ES-I3 (cell line): ENCODE measurements at regions not wholly inside any gene's neighbourhood (a gene's known extent, or its start where the extent isn't known, plus 50 kb on each side); places are given as distances from the start of the nearest gene placed in this dataset.

Experiments used
- H3K36me3 ChIP-seq: 2 replicates; pipeline ENCODE4 v1.6.1; 2013; ENCODE audit warnings: mild to moderate bottlenecking, low read length, control low read depth, moderate library complexity; ENCODE audit not compliant: insufficient read depth
- H3K4me1 ChIP-seq: 2 replicates; pipeline ENCODE4 v1.6.1; 2013; ENCODE audit warnings: mild to moderate bottlenecking, control low read depth, low read length; ENCODE audit not compliant: insufficient read depth
- H3K9ac ChIP-seq: 2 replicates; pipeline ENCODE4 v1.6.1; 2013; ENCODE audit warnings: low read depth, mild to moderate bottlenecking, low read length, moderate library complexity
- H3K9me3 ChIP-seq: 2 replicates; pipeline ENCODE4 v1.6.1; 2013; ENCODE audit warnings: mild to moderate bottlenecking, low read length, moderate library complexity; ENCODE audit not compliant: control insufficient read depth, insufficient read depth

GRCh38 chr4:36467670-36468069, 186.3 kb downstream of the DTHD1 start:
- peaks cover 5% of the 10 kb centered on the region; the same call in 1 of the 2 replicates for H3K4me1 ChIP-seq
- H3K9ac ChIP-seq = no peak overlapping the region
- H3K9me3 ChIP-seq = no peaks in the 10 kb centered on the region
- H3K36me3 ChIP-seq = no peaks in the 10 kb centered on the region

GRCh38 chr4:36471903-36472302, 190.5 kb downstream of the DTHD1 start:
- no peak overlapping the region for H3K9ac ChIP-seq
- H3K9me3 ChIP-seq = no peaks in the 10 kb centered on the region
- H3K36me3 ChIP-seq = no peaks in the 10 kb centered on the region
- H3K4me1 ChIP-seq = peaks cover 3% of the 10 kb centered on the region; the same call in 1 of the 2 replicates

- H3K4me1 ChIP-seq = no peaks in the 10 kb centered on the region
- no peaks in the 10 kb centered on the region for H3K9me3 ChIP-seq
- no peaks in the 10 kb centered on the region for H3K36me3 ChIP-seq
- no peak overlapping the region for H3K9ac ChIP-seq
Observed at GRCh38 chr4:36476135-36476534, 194.7 kb downstream of the DTHD1 start.

GRCh38 chr4:36477861-36478260, 196.4 kb downstream of the DTHD1 start:
- Histone ChIP-seq H3K36me3 (no peaks in the 10 kb centered on the region), H3K9ac (no peak overlapping the region), H3K9me3 (no peaks in the 10 kb centered on the region), H3K4me1 (no peaks in the 10 kb centered on the region)

- Histone ChIP-seq H3K36me3 (no peaks in the 10 kb centered on the region), H3K9me3 (no peaks in the 10 kb centered on the region), H3K9ac (no peak overlapping the region), H3K4me1 (no peaks in the 10 kb centered on the region)
Observed at GRCh38 chr4:36485885-36486284, 204.5 kb downstream of the DTHD1 start.

GRCh38 chr4:36489798-36490197, 208.4 kb downstream of the DTHD1 start:
- Histone ChIP-seq H3K9ac (no peak overlapping the region), H3K4me1 (no peaks in the 10 kb centered on the region), H3K9me3 (no peaks in the 10 kb centered on the region), H3K36me3 (no peaks in the 10 kb centered on the region)

- Histone ChIP-seq H3K9ac (no peak overlapping the region), H3K9me3 (no peaks in the 10 kb centered on the region), H3K4me1 (no peaks in the 10 kb centered on the region), H3K36me3 (no peaks in the 10 kb centered on the region)
Observed at GRCh38 chr4:36492041-36492440, 210.6 kb downstream of the DTHD1 start.

GRCh38 chr4:36492590-36492989, 211.2 kb downstream of the DTHD1 start:
- Histone ChIP-seq H3K4me1 (no peaks in the 10 kb centered on the region), H3K9ac (no peak overlapping the region), H3K36me3 (no peaks in the 10 kb centered on the region), H3K9me3 (no peaks in the 10 kb centered on the region)

GRCh38 chr4:36493251-36493650, 211.8 kb downstream of the DTHD1 start:
- Histone ChIP-seq H3K9ac (no peak overlapping the region), H3K36me3 (no peaks in the 10 kb centered on the region), H3K9me3 (no peaks in the 10 kb centered on the region), H3K4me1 (no peaks in the 10 kb centered on the region)

GRCh38 chr4:36494016-36494415, 212.6 kb downstream of the DTHD1 start:
- Histone ChIP-seq H3K9ac (no peak overlapping the region), H3K4me1 (no peaks in the 10 kb centered on the region), H3K9me3 (no peaks in the 10 kb centered on the region), H3K36me3 (no peaks in the 10 kb centered on the region)

- Histone ChIP-seq H3K36me3 (no peaks in the 10 kb centered on the region), H3K4me1 (no peaks in the 10 kb centered on the region), H3K9me3 (no peaks in the 10 kb centered on the region), H3K9ac (no peak overlapping the region)
Observed at GRCh38 chr4:36494747-36495146, 213.3 kb downstream of the DTHD1 start.

GRCh38 chr4:36502350-36502749, 220.9 kb downstream of the DTHD1 start:
- no peaks in the 10 kb centered on the region for H3K9me3 ChIP-seq
- H3K36me3 ChIP-seq = no peaks in the 10 kb centered on the region
- H3K9ac ChIP-seq = no peak overlapping the region
- no peaks in the 10 kb centered on the region for H3K4me1 ChIP-seq

- Histone ChIP-seq H3K9ac (no peak overlapping the region), H3K4me1 (no peaks in the 10 kb centered on the region; the same call in 1 of the 2 replicates), H3K36me3 (no peaks in the 10 kb centered on the region), H3K9me3 (no peaks in the 10 kb centered on the region)
Observed at GRCh38 chr4:36508394-36508793, 227.0 kb downstream of the DTHD1 start.

- Histone ChIP-seq H3K4me1 (no peaks in the 10 kb centered on the region; the same call in 1 of the 2 replicates), H3K9me3 (no peaks in the 10 kb centered on the region), H3K9ac (no peak overlapping the region), H3K36me3 (no peaks in the 10 kb centered on the region)
Observed at GRCh38 chr4:36509845-36510244, 228.4 kb downstream of the DTHD1 start.

- Histone ChIP-seq H3K4me1 (no peaks in the 10 kb centered on the region; the same call in 1 of the 2 replicates), H3K36me3 (no peaks in the 10 kb centered on the region), H3K9me3 (no peaks in the 10 kb centered on the region), H3K9ac (no peak overlapping the region)
Observed at GRCh38 chr4:36511785-36512184, 230.4 kb downstream of the DTHD1 start.

GRCh38 chr4:36516522-36517095, 235.2 kb downstream of the DTHD1 start:
- no peaks in the 10 kb centered on the region for H3K4me1 ChIP-seq
- H3K36me3 ChIP-seq = no peaks in the 10 kb centered on the region
- no peak overlapping the region for H3K9ac ChIP-seq
- H3K9me3 ChIP-seq = no peaks in the 10 kb centered on the region
